ENCODE measurements at regions not wholly inside any gene's neighbourhood (a gene's known extent, or its start where the extent isn't known, plus 50 kb on each side); places are given as distances from the start of the nearest gene placed in this dataset.

- H3K4me2 ChIP-seq (ENCODE audit: low read length): no peak overlapping the region
- H3K79me2 ChIP-seq (replicated peaks; ENCODE audit: insufficient read depth, low read length): no peaks in the 10 kb centered on the region
- H3K9me3 ChIP-seq (ENCODE audit: low read length): no peaks in the 10 kb centered on the region
- no peak overlapping the region for H3K4me3 ChIP-seq (ENCODE audit: low read length)
- H3K36me3 ChIP-seq (ENCODE audit: insufficient read depth, low read length): no peaks in the 10 kb centered on the region
- H4K20me1 ChIP-seq (ENCODE audit: insufficient read depth): no peaks in the 10 kb centered on the region
- TF ChIP-seq, protein P1, sequence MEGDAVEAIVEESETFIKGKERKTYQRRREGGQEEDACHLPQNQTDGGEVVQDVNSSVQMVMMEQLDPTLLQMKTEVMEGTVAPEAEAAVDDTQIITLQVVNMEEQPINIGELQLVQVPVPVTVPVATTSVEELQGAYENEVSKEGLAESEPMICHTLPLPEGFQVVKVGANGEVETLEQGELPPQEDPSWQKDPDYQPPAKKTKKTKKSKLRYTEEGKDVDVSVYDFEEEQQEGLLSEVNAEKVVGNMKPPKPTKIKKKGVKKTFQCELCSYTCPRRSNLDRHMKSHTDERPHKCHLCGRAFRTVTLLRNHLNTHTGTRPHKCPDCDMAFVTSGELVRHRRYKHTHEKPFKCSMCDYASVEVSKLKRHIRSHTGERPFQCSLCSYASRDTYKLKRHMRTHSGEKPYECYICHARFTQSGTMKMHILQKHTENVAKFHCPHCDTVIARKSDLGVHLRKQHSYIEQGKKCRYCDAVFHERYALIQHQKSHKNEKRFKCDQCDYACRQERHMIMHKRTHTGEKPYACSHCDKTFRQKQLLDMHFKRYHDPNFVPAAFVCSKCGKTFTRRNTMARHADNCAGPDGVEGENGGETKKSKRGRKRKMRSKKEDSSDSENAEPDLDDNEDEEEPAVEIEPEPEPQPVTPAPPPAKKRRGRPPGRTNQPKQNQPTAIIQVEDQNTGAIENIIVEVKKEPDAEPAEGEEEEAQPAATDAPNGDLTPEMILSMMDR (IDR thresholded peaks at IDR 0.05; ENCODE audit: poor library complexity, severe bottlenecking): no peak
- TF ChIP-seq REST (IDR thresholded peaks at IDR 0.05; ENCODE audit: borderline replicate concordance): no peak
- no peak for TF ChIP-seq RAD21 (conservative IDR thresholded peaks at IDR 0.05)
- TF ChIP-seq EP300 (conservative IDR thresholded peaks at IDR 0.05; ENCODE audit: poor library complexity, severe bottlenecking): no peak
- H3K27me3 ChIP-seq (ENCODE audit: insufficient read depth, low read depth, low read length): no peaks in the 10 kb centered on the region
- H3K27ac ChIP-seq (ENCODE audit: low read length): no peak overlapping the region
- no peaks in the 10 kb centered on the region for H3F3A ChIP-seq (ENCODE audit: insufficient read depth, low read length, poor library complexity, severe bottlenecking)
- no peaks in the 10 kb centered on the region for H3K9me2 ChIP-seq (ENCODE audit: insufficient read depth, low read length)
- H2AFZ ChIP-seq (ENCODE audit: low read depth, low read length): no peak overlapping the region
- H3K9ac ChIP-seq (ENCODE audit: low read length): no peak overlapping the region
Observed at GRCh38 chr3:135348690-135349089, 553.6 kb downstream of the EPHB1 start.

DNA sequence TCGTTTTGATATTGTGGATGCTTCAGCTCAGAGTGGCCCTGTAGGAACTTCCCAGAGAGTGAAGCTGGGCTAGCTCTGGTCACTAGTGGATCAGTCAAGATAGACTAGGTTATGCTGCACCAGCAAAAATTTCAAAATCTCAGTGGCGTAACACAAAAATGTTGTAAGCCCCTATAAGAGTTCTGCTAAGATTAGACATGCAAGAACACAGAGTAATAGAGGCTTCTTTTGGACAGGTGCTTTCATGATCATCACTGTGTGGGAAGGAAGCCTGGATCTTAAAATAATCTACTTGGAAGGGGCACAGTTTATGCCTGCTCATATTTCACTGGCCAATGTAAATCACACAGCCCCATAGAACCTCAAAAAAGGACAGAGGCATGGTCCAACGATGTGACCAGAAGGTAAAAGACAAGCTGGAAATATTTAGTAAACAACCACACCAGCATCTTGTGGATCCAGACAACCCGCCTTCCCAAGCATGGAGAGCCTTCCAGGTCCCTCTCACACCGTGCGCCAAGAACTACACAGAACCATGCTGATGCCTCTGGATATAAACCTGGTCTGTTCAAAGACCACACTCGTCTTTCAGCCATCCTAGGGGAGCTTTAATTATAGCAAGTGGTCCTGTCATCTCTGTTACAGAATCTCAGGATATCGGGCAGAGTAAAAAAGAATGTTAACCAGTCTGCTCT, 554.3 kb downstream of the EPHB1 start:
- Histone ChIP-seq H3K4me2 (ENCODE audit: low read length) (no peak overlapping the region), H3K27me3 (ENCODE audit: insufficient read depth, low read depth, low read length) (no peaks in the 10 kb centered on the region), H3K79me2 (replicated peaks; ENCODE audit: insufficient read depth, low read length) (no peaks in the 10 kb centered on the region), H4K20me1 (ENCODE audit: insufficient read depth) (no peaks in the 10 kb centered on the region), H3K4me3 (ENCODE audit: low read length) (no peak overlapping the region), H3K9ac (ENCODE audit: low read length) (no peak overlapping the region), H3F3A (ENCODE audit: insufficient read depth, low read length, poor library complexity, severe bottlenecking) (no peaks in the 10 kb centered on the region), H3K36me3 (ENCODE audit: insufficient read depth, low read length) (no peaks in the 10 kb centered on the region), H2AFZ (ENCODE audit: low read depth, low read length) (no peak overlapping the region), H3K9me2 (ENCODE audit: insufficient read depth, low read length) (no peaks in the 10 kb centered on the region), H3K27ac (ENCODE audit: low read length) (no peak overlapping the region), H3K9me3 (ENCODE audit: low read length) (no peaks in the 10 kb centered on the region)
- TF ChIP-seq SMC3 (conservative IDR thresholded peaks at IDR 0.05; ENCODE audit: poor library complexity) (no peak), EZH2 (IDR thresholded peaks at IDR 0.05; ENCODE audit: borderline replicate concordance, insufficient read depth, low read length, poor library complexity, severe bottlenecking) (no peak), EP300 (conservative IDR thresholded peaks at IDR 0.05; ENCODE audit: poor library complexity, severe bottlenecking) (no peak), TAF1 (IDR thresholded peaks at IDR 0.05; ENCODE audit: low read depth) (no peak), REST (IDR thresholded peaks at IDR 0.05; ENCODE audit: borderline replicate concordance) (no peak), RAD21 (conservative IDR thresholded peaks at IDR 0.05) (no peak)
- TF ChIP-seq, protein P1 (IDR thresholded peaks at IDR 0.05; ENCODE audit: poor library complexity, severe bottlenecking): no peak

Data from neural cell (in vitro differentiated cells).